ENCODE measurements at regions not wholly inside any gene's neighbourhood (a gene's known extent, or its start where the extent isn't known, plus 50 kb on each side); places are given as distances from the start of the nearest gene placed in this dataset.

DNA sequence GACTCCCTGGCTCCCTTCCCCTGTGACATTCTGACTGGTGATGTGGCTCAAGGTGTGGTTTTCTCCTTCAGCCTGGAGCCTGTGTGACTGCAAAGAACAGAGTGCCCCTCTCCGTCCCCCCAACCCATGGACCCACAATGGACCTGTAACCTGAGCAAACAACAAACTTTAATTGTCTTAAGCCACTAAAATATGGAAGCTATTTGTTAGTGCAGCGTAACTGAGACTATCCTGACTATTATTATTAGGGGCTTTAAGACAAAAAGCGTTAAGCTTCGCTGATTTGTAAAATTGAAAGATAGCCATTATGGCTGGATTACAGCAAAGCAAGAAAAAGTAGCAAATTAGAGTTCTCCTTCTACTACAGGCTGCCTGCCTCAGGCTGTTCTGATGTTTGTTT, 426.9 kb downstream of the STK39 start:
- no peaks in the 10 kb centered on the region for H3K9me3 ChIP-seq (ENCODE audit: control insufficient read depth in 4 of 4, low read length in 3 of 4)

DNA sequence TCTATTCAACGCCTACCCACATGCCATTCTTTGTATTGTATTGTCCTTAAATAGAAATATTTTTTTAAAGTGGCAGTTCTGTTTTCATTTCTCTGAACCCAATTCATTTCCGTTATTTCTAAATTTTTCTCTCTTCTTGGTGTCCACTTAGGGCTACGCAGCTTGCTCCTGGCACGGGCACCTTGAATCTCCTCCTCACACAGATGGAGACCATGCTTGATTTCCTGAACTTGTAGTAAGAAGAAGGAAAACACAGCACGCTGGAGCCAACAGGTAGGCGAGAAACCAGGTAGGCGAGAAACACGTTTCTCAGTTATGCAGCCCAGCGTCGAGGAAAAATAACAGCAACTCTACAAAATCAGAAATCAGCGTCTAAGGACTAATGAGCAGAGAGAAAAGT, 428.9 kb downstream of the STK39 start:
- WGBS = 85% methylated on average over 11 of the region's 11 CpGs

More for the DNA sequence above, 426.9 kb downstream of the STK39 start:
- no peak for DNase-seq (ENCODE audit: low spot score)
- Histone ChIP-seq H3K4me1 (ENCODE audit: control insufficient read depth in 4 of 4, insufficient read depth in 4 of 4, low read length in 3 of 4) (peaks cover 0 to 30% (median 19%) of the 10 kb centered on the region in 4 donors), H3K9ac (ENCODE audit: low read depth in 1 of 2, low read length in 2 of 2) (no peak overlapping the region), H3K27me3 (ENCODE audit: control insufficient read depth in 4 of 4, insufficient read depth in 4 of 4, low read length in 3 of 4) (no peaks in the 10 kb centered on the region), H3K4me3 (ENCODE audit: low read depth in 1 of 3, low read length in 3 of 3) (no peak overlapping the region), H3K36me3 (ENCODE audit: control insufficient read depth in 4 of 4, insufficient read depth in 3 of 4, low read depth in 1 of 4, low read length in 3 of 4) (no peaks in the 10 kb centered on the region), H3K27ac (ENCODE audit: low read depth in 1 of 2, low read length in 2 of 2) (no peak overlapping the region)
- WGBS = 91% methylated on average over 4 of the region's 4 CpGs
- TF ChIP-seq GABPA (IDR thresholded peaks at IDR 0.05 in 1 of 2, conservative IDR thresholded peaks at IDR 0.05 in 1 of 2) = no peak
- TF ChIP-seq, protein P1, sequence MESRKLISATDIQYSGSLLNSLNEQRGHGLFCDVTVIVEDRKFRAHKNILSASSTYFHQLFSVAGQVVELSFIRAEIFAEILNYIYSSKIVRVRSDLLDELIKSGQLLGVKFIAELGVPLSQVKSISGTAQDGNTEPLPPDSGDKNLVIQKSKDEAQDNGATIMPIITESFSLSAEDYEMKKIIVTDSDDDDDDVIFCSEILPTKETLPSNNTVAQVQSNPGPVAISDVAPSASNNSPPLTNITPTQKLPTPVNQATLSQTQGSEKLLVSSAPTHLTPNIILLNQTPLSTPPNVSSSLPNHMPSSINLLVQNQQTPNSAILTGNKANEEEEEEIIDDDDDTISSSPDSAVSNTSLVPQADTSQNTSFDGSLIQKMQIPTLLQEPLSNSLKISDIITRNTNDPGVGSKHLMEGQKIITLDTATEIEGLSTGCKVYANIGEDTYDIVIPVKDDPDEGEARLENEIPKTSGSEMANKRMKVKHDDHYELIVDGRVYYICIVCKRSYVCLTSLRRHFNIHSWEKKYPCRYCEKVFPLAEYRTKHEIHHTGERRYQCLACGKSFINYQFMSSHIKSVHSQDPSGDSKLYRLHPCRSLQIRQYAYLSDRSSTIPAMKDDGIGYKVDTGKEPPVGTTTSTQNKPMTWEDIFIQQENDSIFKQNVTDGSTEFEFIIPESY (IDR thresholded peaks at IDR 0.05) = no peak
- TF ChIP-seq HNF4A (conservative IDR thresholded peaks at IDR 0.05) = no peak

More for the DNA sequence above, 428.9 kb downstream of the STK39 start:
- H3K27ac ChIP-seq (ENCODE audit: low read depth in 1 of 2, low read length in 2 of 2) = no peak overlapping the region
- H3K9me3 ChIP-seq (ENCODE audit: control insufficient read depth in 4 of 4, low read length in 3 of 4) = no peaks in the 10 kb centered on the region
- H3K27me3 ChIP-seq (ENCODE audit: control insufficient read depth in 4 of 4, insufficient read depth in 4 of 4, low read length in 3 of 4) = no peaks in the 10 kb centered on the region
- H3K36me3 ChIP-seq (ENCODE audit: control insufficient read depth in 4 of 4, insufficient read depth in 3 of 4, low read depth in 1 of 4, low read length in 3 of 4) = no peaks in the 10 kb centered on the region
- H3K4me3 ChIP-seq (ENCODE audit: low read depth in 1 of 3, low read length in 3 of 3) = no peak overlapping the region
- H3K9ac ChIP-seq (ENCODE audit: low read depth in 1 of 2, low read length in 2 of 2) = no peak overlapping the region
- TF ChIP-seq, protein P2, sequence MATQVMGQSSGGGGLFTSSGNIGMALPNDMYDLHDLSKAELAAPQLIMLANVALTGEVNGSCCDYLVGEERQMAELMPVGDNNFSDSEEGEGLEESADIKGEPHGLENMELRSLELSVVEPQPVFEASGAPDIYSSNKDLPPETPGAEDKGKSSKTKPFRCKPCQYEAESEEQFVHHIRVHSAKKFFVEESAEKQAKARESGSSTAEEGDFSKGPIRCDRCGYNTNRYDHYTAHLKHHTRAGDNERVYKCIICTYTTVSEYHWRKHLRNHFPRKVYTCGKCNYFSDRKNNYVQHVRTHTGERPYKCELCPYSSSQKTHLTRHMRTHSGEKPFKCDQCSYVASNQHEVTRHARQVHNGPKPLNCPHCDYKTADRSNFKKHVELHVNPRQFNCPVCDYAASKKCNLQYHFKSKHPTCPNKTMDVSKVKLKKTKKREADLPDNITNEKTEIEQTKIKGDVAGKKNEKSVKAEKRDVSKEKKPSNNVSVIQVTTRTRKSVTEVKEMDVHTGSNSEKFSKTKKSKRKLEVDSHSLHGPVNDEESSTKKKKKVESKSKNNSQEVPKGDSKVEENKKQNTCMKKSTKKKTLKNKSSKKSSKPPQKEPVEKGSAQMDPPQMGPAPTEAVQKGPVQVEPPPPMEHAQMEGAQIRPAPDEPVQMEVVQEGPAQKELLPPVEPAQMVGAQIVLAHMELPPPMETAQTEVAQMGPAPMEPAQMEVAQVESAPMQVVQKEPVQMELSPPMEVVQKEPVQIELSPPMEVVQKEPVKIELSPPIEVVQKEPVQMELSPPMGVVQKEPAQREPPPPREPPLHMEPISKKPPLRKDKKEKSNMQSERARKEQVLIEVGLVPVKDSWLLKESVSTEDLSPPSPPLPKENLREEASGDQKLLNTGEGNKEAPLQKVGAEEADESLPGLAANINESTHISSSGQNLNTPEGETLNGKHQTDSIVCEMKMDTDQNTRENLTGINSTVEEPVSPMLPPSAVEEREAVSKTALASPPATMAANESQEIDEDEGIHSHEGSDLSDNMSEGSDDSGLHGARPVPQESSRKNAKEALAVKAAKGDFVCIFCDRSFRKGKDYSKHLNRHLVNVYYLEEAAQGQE (IDR thresholded peaks at IDR 0.05) = no peak
- TF ChIP-seq FOXA1 (IDR thresholded peaks at IDR 0.05) (no peak), HNF4G (IDR thresholded peaks at IDR 0.05) (no peak), FOXA2 (IDR thresholded peaks at IDR 0.05) (no peak), RAD21 (IDR thresholded peaks at IDR 0.05) (no peak), NR2F2 (IDR thresholded peaks at IDR 0.05) (no peak), EGR1 (IDR thresholded peaks at IDR 0.05; ENCODE audit: low read depth in 2 of 2) (no peak), HNF4A (conservative IDR thresholded peaks at IDR 0.05) (no peak), RXRA (IDR thresholded peaks at IDR 0.05) (no peak), JUND (IDR thresholded peaks at IDR 0.05) (no peak), YY1 (IDR thresholded peaks at IDR 0.05) (no peak), SP1 (IDR thresholded peaks at IDR 0.05) (no peak), GABPA (IDR thresholded peaks at IDR 0.05 in 1 of 2, conservative IDR thresholded peaks at IDR 0.05 in 1 of 2) (no peak), TAF1 (conservative IDR thresholded peaks at IDR 0.05) (no peak)
- TF ChIP-seq, protein P3, sequence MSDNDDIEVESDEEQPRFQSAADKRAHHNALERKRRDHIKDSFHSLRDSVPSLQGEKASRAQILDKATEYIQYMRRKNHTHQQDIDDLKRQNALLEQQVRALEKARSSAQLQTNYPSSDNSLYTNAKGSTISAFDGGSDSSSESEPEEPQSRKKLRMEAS (IDR thresholded peaks at IDR 0.05) = no peak
- TF ChIP-seq, protein P1 (IDR thresholded peaks at IDR 0.05) = no peak
- TF ChIP-seq, protein P4, sequence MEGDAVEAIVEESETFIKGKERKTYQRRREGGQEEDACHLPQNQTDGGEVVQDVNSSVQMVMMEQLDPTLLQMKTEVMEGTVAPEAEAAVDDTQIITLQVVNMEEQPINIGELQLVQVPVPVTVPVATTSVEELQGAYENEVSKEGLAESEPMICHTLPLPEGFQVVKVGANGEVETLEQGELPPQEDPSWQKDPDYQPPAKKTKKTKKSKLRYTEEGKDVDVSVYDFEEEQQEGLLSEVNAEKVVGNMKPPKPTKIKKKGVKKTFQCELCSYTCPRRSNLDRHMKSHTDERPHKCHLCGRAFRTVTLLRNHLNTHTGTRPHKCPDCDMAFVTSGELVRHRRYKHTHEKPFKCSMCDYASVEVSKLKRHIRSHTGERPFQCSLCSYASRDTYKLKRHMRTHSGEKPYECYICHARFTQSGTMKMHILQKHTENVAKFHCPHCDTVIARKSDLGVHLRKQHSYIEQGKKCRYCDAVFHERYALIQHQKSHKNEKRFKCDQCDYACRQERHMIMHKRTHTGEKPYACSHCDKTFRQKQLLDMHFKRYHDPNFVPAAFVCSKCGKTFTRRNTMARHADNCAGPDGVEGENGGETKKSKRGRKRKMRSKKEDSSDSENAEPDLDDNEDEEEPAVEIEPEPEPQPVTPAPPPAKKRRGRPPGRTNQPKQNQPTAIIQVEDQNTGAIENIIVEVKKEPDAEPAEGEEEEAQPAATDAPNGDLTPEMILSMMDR (IDR thresholded peaks at IDR 0.05; ENCODE audit: low read depth, low read length, missing input control) = no peak
- TF ChIP-seq, protein P5, sequence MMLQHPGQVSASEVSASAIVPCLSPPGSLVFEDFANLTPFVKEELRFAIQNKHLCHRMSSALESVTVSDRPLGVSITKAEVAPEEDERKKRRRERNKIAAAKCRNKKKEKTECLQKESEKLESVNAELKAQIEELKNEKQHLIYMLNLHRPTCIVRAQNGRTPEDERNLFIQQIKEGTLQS (IDR thresholded peaks at IDR 0.05) = no peak
- DNase-seq (ENCODE audit: low spot score) = no peak
- peaks cover 0 to 42% (median 21%) of the 10 kb centered on the region in 4 donors for H3K4me1 ChIP-seq (ENCODE audit: control insufficient read depth in 4 of 4, insufficient read depth in 4 of 4, low read length in 3 of 4)
